NT2/D1 (cell line): ENCODE measurements at regions not wholly inside any gene's neighbourhood (a gene's known extent, or its start where the extent isn't known, plus 50 kb on each side); places are given as distances from the start of the nearest gene placed in this dataset.

Experiments used
- DNase-seq: peaks from one replicate; pipeline ENCODE4 v3.0.0-alpha.2; 2011; ENCODE audit warnings: low read depth, low spot score
- H3K27me3 ChIP-seq: 2 replicates; pipeline ENCODE4 v1.6.0; 2011; ENCODE audit warnings: mild to moderate bottlenecking; ENCODE audit not compliant: insufficient read length, insufficient read depth
- H3K36me3 ChIP-seq: 2 replicates; pipeline ENCODE4 v1.6.1; 2011; ENCODE audit warnings: mild to moderate bottlenecking, low read length, mixed read lengths; ENCODE audit not compliant: insufficient read depth, insufficient read length
- H3K4me1 ChIP-seq: 2 replicates; pipeline ENCODE4 v1.5.1; 2011; ENCODE audit not compliant: insufficient read depth, insufficient read length
- H3K4me3 ChIP-seq: 2 replicates; pipeline ENCODE4 v1.5.1; 2011; ENCODE audit warnings: low read depth; ENCODE audit not compliant: insufficient read length
- H3K9ac ChIP-seq: 2 replicates; pipeline ENCODE4 v1.6.0; 2011; ENCODE audit warnings: low read depth; ENCODE audit not compliant: insufficient read length
- H3K9me3 ChIP-seq: 2 replicates; pipeline ENCODE4 v1.5.1; 2011; ENCODE audit warnings: mild to moderate bottlenecking, low read length; ENCODE audit not compliant: insufficient read depth
- SUZ12 ChIP-seq: IDR thresholded peaks from 2 replicates; pipeline ENCODE4 v1.6.1; 2011; ENCODE audit not compliant: insufficient read length, insufficient read depth; ENCODE audit errors: extremely low read depth
- YY1 ChIP-seq: IDR thresholded peaks from 2 replicates; pipeline ENCODE4 v1.6.1; 2011; ENCODE audit not compliant: insufficient read length, insufficient read depth
- ZNF274 ChIP-seq: IDR thresholded peaks from 2 replicates; pipeline ENCODE4 v1.6.1; 2011; ENCODE audit warnings: mild to moderate bottlenecking, low read depth, low read length

DNA sequence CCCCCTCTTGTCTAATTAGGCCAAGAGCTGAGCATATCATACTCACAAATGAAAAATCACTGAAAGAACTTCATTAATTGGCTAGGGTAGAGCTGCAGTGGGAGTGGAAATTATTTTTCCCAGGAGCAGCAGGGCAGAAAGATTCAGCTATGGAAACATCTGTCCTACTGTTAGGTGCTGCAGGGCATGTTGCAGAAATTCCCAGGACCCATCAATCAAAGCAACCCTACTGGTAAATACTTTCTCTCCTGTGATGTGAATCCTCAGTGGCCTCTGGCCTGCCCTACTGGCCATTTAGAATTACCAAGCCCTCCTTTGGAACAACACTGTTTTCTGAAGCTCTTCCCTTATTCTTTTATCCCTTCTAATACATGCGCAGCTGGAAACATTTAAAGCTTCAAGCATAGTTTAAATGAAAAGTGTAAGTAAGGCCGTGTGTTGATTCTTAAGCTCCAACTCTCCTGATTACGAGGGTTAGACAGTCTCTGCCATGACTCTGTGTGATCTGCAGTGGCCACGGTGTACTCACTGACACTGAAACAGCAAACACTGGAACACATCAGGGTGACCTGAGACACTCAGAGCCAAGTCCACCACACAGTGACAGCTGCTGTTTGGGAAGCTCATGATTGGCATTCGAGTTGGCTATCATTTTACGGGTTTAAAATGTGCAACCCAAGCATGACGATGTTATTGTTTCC lies 62.6 kb upstream of the TMCC3 start:
- Histone ChIP-seq H3K4me1 (no peaks in the 10 kb centered on the region), H3K9ac (no peak overlapping the region), H3K36me3 (no peaks in the 10 kb centered on the region), H3K4me3 (no peak overlapping the region), H3K27me3 (no peaks in the 10 kb centered on the region), H3K9me3 (no peaks in the 10 kb centered on the region)
- no peak for TF ChIP-seq SUZ12
- TF ChIP-seq YY1: no peak
- no peak for TF ChIP-seq ZNF274
- no peak for DNase-seq

DNA sequence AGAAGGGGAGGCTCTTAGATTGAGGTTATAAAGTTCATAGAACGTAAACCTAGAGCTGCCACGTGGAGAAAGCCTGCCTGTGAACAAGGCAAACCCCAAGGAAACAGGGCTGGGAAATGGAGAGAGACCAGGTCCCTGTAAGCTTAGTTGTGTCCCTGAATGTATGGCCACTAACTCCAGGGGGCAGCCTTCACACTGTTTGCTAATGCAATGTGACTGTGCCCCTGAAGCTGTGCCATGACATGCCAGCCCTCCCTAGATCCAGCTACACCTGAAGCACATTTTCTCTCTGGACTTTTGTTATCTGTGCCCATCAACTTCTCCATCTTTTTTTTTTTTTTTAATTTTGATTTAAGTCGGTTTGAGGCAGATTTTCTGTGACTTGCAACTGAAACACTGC lies 60.6 kb upstream of the TMCC3 start:
- no peak overlapping the region for H3K4me3 ChIP-seq
- H3K27me3 ChIP-seq: no peaks in the 10 kb centered on the region
- peak; percentile 25 for DNase-seq
- no peak overlapping the region for H3K9ac ChIP-seq
- TF ChIP-seq ZNF274 (no peak), SUZ12 (no peak), YY1 (no peak)
- H3K36me3 ChIP-seq: no peaks in the 10 kb centered on the region
- no peaks in the 10 kb centered on the region for H3K9me3 ChIP-seq
- no peaks in the 10 kb centered on the region for H3K4me1 ChIP-seq

DNA sequence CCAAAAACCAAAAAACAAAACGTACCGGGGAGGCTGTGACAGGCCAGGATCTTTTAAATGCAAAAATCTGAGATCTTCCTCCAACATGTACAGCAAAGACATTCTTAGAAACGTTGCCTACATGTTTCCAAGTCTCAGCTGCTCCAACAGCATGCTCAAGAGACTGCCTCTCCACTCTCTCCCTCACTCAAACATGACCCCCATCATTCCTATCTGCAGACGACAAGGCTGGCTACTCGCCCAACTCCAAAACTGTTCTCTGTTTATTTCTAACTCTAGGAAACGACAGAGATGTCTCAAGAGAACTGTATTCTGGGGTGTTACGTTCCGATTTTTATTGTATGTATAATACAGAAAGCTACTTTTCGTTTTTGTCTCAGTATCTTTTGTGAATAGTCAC lies 57.5 kb upstream of the TMCC3 start:
- no peak for DNase-seq
- TF ChIP-seq SUZ12 (no peak), ZNF274 (no peak), YY1 (no peak)
- Histone ChIP-seq H3K4me3 (no peak overlapping the region), H3K27me3 (no peaks in the 10 kb centered on the region), H3K36me3 (no peaks in the 10 kb centered on the region), H3K9me3 (no peaks in the 10 kb centered on the region), H3K9ac (no peak overlapping the region), H3K4me1 (no peaks in the 10 kb centered on the region)

DNA sequence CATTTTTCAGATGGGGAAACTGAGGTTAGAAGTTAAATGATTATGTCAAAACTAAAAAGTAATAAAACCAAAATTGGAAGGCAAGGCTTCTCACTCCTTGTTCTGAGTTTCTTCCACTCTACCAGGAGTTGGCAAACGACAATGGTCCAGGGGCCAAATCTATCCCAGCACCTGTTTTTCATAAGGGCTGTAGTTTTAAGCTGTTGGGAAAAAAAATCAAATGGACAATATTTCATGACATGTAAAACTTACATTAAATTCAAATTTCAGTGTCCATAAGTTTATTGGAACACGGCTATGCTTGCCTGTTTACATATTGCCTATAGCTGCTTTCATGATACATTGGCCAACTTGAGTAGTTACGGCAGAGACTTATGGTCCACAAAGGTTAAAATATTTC lies 56.7 kb upstream of the TMCC3 start:
- no peak overlapping the region for H3K4me3 ChIP-seq
- H3K4me1 ChIP-seq: no peaks in the 10 kb centered on the region
- H3K9ac ChIP-seq: no peak overlapping the region
- H3K36me3 ChIP-seq: no peaks in the 10 kb centered on the region
- no peaks in the 10 kb centered on the region for H3K27me3 ChIP-seq
- TF ChIP-seq SUZ12 (no peak), ZNF274 (no peak), YY1 (no peak)
- H3K9me3 ChIP-seq: no peaks in the 10 kb centered on the region
- no peak for DNase-seq

DNA sequence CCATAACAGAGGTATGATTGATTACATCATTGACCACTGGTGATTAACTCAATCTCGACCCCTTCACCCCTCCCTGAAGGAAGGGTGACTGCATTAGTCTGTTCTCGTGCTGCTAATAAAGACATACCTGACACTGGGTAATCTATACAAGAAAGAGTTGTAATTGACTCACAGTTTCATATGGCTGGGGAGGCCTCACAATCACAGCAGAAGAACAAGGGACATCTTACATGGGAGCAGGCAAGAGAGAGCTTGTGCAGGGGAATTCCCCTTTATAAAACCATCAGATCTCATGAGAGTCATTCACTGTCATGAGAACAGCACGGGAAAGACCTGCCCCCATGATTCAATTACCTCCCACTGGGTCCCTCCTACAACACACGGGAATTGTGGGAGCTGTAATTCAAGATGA lies 55.9 kb upstream of the TMCC3 start:
- H3K4me1 ChIP-seq: no peaks in the 10 kb centered on the region
- no peak overlapping the region for H3K9ac ChIP-seq
- no peak overlapping the region for H3K4me3 ChIP-seq
- no peak for DNase-seq
- no peaks in the 10 kb centered on the region for H3K27me3 ChIP-seq
- TF ChIP-seq ZNF274: no peak
- no peak for TF ChIP-seq YY1
- TF ChIP-seq SUZ12: no peak
- no peaks in the 10 kb centered on the region for H3K9me3 ChIP-seq
- H3K36me3 ChIP-seq: no peaks in the 10 kb centered on the region

DNA sequence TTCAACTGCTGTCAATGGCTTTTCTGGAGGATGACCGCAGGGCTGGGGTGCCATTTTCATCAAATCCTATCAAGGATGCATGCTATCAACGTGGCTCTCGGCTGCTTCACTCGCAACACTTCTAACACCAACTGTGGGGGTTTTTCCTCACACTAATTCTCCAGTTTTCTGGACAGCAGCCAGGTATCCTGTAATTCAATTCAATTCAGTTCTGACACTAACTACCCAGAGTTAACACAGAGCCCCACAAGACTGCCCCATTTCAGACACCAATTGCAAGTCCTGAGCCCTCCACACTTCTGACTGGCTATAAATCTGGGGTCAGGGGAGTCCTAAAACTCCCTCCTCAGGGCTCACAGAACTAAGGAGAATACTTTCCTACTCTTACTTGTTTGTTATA lies 55.3 kb upstream of the TMCC3 start:
- Histone ChIP-seq H3K4me1 (no peaks in the 10 kb centered on the region), H3K4me3 (no peak overlapping the region)

DNA sequence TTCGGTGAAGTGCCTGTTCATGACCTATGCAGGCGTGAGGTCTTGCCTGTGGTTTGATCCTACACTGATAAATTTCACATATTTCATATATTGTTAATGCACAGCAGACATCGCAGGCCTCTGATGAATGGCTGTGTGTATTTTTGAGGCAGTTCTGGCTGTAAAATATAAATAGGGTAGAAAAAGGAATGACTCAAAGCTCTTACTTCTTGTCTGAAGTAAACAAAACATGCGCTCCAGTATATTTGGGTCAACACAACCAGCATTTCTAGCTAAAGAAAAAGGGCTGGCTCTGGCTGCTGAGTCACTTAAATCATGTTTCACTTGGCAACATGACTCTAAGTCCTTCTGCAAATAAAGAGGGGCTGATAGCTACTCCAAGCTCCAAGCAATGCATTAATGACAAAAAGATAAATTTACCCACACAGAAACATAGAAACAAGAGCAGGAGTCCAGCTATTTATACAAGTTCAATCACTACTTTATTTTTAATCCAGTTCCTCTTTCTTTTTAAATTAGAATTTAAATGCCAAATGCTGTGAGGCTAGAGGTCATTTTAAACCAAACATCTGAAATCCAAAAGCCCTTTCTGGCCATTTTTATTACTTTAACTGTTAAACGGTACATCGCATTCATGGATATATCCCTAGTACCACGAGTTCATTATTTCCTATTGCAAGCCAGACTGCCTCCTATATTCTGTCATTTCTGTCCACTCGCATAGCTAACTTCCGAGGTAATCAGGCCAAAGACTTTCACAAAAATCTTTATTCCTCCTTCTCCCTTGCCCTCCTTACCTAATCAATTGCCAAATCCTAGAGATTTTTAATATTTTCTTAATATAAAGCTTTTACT lies 54.3 kb upstream of the TMCC3 start:
- Histone ChIP-seq H3K9me3 (no peaks in the 10 kb centered on the region), H3K27me3 (no peaks in the 10 kb centered on the region), H3K4me1 (no peaks in the 10 kb centered on the region), H3K9ac (no peak overlapping the region), H3K4me3 (no peak overlapping the region), H3K36me3 (no peaks in the 10 kb centered on the region)
- no peak for TF ChIP-seq YY1
- no peak for TF ChIP-seq SUZ12
- TF ChIP-seq ZNF274: no peak
- DNase-seq: no peak

More for the DNA sequence above, 55.3 kb upstream of the TMCC3 start:
- no peaks in the 10 kb centered on the region for H3K9me3 ChIP-seq
- H3K27me3 ChIP-seq: no peaks in the 10 kb centered on the region
- H3K9ac ChIP-seq: no peak overlapping the region
- no peak for TF ChIP-seq YY1
- TF ChIP-seq SUZ12: no peak
- no peak for TF ChIP-seq ZNF274
- no peaks in the 10 kb centered on the region for H3K36me3 ChIP-seq
- DNase-seq: no peak
